ENCODE measurements at regions not wholly inside any gene's neighbourhood (a gene's known extent, or its start where the extent isn't known, plus 50 kb on each side); places are given as distances from the start of the nearest gene placed in this dataset.

DNA sequence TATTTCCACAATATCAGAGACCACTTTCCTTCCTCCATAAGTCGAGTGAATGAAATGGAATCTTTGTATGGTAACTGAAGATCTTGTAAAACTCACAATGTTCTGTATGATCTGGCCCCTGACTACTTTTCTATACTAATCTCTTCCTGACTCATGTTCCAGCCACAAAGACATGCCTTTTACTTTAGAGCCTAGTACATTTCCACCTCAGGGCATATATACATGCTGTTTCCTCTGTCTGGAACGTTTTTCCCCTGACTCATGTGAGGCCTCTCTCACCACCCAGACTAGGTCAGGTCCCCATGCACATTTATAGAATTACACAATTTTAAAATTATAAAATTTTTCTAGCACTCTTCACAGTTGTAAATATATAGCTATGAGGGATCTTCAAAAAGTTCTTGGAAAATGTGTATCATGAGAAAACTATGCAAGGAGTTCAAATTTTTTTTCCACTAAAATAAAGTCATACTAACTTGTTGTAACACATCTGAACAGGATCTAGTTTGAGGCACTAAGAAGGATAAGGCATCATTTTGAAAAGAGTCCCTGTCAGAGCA is 208.8 kb downstream of the SH2D1A start:
- DNase-seq: peak; percentile 24

DNA sequence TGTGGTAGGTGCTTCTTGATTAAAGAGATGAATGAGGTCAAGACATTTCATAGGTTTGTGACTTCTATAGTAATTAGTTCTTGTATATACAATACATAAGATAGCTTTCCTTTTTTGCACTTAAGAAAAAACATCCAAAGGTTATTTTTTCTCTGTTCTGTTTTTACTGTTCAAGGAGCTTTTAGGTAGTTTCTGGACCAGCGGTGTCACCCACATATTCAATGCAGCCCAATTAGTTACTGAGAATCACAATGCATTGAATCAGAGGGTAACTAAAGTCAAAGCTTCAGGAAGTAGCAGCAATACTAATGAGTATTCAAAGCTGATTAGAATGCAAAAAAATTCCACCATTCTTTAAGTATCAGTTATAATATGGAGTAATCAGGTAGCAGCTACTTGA is 211.6 kb downstream of the SH2D1A start:
- Histone ChIP-seq H3K27me3 (replicated peaks) (no peaks in the 10 kb centered on the region), H3K4me3 (ENCODE audit: low read depth, low read length) (no peak overlapping the region), H3K27ac (no peak overlapping the region), H3K36me3 (replicated peaks) (no peaks in the 10 kb centered on the region)
- TF ChIP-seq, protein P1, sequence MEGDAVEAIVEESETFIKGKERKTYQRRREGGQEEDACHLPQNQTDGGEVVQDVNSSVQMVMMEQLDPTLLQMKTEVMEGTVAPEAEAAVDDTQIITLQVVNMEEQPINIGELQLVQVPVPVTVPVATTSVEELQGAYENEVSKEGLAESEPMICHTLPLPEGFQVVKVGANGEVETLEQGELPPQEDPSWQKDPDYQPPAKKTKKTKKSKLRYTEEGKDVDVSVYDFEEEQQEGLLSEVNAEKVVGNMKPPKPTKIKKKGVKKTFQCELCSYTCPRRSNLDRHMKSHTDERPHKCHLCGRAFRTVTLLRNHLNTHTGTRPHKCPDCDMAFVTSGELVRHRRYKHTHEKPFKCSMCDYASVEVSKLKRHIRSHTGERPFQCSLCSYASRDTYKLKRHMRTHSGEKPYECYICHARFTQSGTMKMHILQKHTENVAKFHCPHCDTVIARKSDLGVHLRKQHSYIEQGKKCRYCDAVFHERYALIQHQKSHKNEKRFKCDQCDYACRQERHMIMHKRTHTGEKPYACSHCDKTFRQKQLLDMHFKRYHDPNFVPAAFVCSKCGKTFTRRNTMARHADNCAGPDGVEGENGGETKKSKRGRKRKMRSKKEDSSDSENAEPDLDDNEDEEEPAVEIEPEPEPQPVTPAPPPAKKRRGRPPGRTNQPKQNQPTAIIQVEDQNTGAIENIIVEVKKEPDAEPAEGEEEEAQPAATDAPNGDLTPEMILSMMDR (IDR thresholded peaks at IDR 0.05; ENCODE audit: low read depth, low read length, missing control alignments): no peak
- in situ Hi-C loops (cut with HindIII; ENCODE audit: low pct_ligation_motif_present, low sequenced_read_pairs): no loop called here
- DNase-seq: no peak

More for the DNA sequence above, 208.8 kb downstream of the SH2D1A start:
- no peak overlapping the region for H3K27ac ChIP-seq
- in situ Hi-C loops (cut with HindIII; ENCODE audit: low pct_ligation_motif_present, low sequenced_read_pairs): no loop called here
- no peaks in the 10 kb centered on the region for H3K27me3 ChIP-seq (replicated peaks)
- no peak overlapping the region for H3K4me3 ChIP-seq (ENCODE audit: low read depth, low read length)
- TF ChIP-seq, protein P1 (IDR thresholded peaks at IDR 0.05; ENCODE audit: low read depth, low read length, missing control alignments): no peak
- no peaks in the 10 kb centered on the region for H3K36me3 ChIP-seq (replicated peaks)

DNA sequence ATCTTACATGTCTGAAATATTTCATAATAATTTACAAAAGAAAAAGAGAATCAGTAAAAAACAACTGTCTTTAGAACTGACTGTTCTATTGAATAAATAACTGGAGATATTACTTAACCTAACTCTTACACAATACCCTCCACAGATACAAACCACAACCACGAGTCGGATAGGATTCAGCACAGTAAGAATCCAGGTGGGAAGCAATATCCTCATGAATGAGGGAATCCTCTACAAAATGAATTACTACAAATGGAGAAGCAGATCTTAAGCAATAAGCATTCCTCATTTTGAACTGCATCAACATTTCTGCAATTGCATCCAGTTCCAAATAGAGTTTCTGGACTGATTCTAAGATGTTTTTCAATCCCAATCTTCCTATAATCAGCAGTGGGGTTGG is 227.1 kb downstream of the SH2D1A start:
- Histone ChIP-seq H3K27ac (no peak overlapping the region), H3K4me3 (ENCODE audit: low read depth, low read length) (no peak overlapping the region), H3K27me3 (replicated peaks) (no peaks in the 10 kb centered on the region), H3K36me3 (replicated peaks) (no peaks in the 10 kb centered on the region)
- DNase-seq: no peak
- in situ Hi-C loops (cut with HindIII; ENCODE audit: low pct_ligation_motif_present, low sequenced_read_pairs): no loop called here
- TF ChIP-seq, protein P1 (IDR thresholded peaks at IDR 0.05; ENCODE audit: low read depth, low read length, missing control alignments): no peak

DNA sequence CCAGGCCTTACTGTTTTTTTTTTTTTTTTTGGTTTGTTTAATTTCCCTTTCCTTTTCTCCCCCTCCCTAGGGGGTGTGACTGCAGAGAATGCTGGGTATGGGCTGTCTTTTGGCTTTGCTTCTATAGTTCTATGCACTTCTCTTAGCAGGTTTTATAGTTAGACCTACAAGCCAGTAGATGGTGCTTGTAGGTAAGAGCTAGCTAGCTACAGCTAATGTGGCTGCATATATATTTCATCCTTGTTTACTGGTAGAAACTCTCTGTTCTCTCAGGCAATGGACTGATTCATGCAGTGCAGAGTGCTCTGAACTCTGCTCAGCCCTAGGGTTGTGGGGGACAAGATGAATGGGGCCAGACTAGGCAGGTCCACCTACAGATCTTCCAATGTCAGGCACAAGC is 246.4 kb downstream of the SH2D1A start:
- no peak overlapping the region for H3K27ac ChIP-seq
- in situ Hi-C loops (cut with HindIII; ENCODE audit: low pct_ligation_motif_present, low sequenced_read_pairs): no loop called here
- TF ChIP-seq, protein P1 (IDR thresholded peaks at IDR 0.05; ENCODE audit: low read depth, low read length, missing control alignments): no peak
- DNase-seq: no peak
- no peaks in the 10 kb centered on the region for H3K36me3 ChIP-seq (replicated peaks)
- H3K4me3 ChIP-seq (ENCODE audit: low read depth, low read length): no peak overlapping the region
- no peaks in the 10 kb centered on the region for H3K27me3 ChIP-seq (replicated peaks)

DNA sequence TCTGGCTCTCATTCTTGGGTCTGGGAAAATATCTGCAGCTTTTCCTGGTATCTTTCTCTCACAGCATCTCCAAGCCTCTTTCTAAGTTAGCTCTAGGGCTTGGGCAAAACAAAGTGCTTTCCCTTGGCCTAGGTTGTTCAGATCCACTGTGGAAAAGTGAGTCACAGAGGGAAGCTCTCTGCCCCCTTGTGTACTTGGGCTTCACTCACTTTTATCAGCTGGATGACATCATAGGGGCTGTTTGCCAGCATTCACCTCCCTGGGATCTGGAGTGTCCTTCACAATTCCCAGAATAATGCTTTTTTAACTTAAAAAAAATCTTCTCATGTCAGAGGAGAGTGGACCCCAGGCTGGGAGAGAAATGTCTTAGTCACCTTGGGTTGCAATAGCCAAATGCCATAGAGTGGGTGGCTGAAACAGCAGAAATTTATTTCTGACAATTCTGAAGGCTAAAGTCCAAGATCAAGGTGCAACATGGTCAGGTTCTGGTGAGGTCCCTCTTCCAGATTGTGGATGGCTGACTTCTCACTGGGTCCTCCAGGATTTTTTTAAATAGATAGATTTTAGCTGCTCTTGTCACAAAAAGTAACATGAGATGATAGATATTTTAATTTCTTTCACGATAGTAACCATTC is 247.8 kb downstream of the SH2D1A start:
- DNase-seq: peak; percentile 0
- Histone ChIP-seq H3K36me3 (replicated peaks) (no peaks in the 10 kb centered on the region), H3K27me3 (replicated peaks) (no peaks in the 10 kb centered on the region), H3K27ac (no peak overlapping the region), H3K4me3 (ENCODE audit: low read depth, low read length) (no peak overlapping the region)
- TF ChIP-seq, protein P1 (IDR thresholded peaks at IDR 0.05; ENCODE audit: low read depth, low read length, missing control alignments): peak; percentile 5
- in situ Hi-C loops (cut with HindIII; ENCODE audit: low pct_ligation_motif_present, low sequenced_read_pairs): no loop called here

DNA sequence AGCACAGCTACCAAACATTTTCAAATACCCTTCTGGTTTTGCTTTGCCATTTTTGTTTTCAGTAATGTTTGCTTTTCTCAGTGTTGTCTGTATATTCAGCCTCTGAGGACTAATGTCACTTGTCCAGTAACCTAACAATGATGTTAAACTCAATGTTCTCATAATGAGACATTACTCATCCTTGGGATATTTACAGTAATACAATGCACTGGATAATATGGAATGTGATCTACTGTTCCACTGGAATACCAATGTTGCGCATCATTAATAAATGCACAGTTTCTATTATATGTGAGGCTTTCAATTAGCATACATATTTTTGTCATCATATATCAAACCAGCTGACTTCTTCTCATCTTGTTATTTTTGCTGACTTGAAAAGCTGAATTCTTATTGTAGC is 259.1 kb downstream of the SH2D1A start:
- in situ Hi-C loops (cut with HindIII; ENCODE audit: low pct_ligation_motif_present, low sequenced_read_pairs): no loop called here
- Histone ChIP-seq H3K27me3 (replicated peaks) (no peaks in the 10 kb centered on the region), H3K4me3 (ENCODE audit: low read depth, low read length) (no peak overlapping the region), H3K36me3 (replicated peaks) (no peaks in the 10 kb centered on the region), H3K27ac (no peak overlapping the region)
- TF ChIP-seq, protein P1 (IDR thresholded peaks at IDR 0.05; ENCODE audit: low read depth, low read length, missing control alignments): no peak
- no peak for DNase-seq

Data from brain microvascular endothelial cell (primary cell).